GM12878 (cell line): ENCODE measurements at regions not wholly inside any gene's neighbourhood (a gene's known extent, or its start where the extent isn't known, plus 50 kb on each side); places are given as distances from the start of the nearest gene placed in this dataset.

ENCODE experiments used
- ATAC-seq: fragments of 200-7000 bp; cut with Tn5 transposase; 3 replicates; pipeline ENCODE4 v1.9.1; 2020; ENCODE audit warnings: mild to moderate bottlenecking, moderate library complexity
- BruUV-seq: library from RNA; stranded (reverse); fragments of 400-500 nt; replicated peaks from 2 replicates; lab custom pipeline; 2021; lab: Mats Ljungman, UMichigan
- CTCF ChIA-PET: fragments of 300-600 bp; sonication (Branson Sonifier 250); formaldehyde crosslinking; extraction: SDS; loops from one replicate; lab custom pipeline; 2021; ENCODE audit warnings: inconsistent platforms; lab: Yijun Ruan, JAX
- POLR2A ChIA-PET: fragments of 350-600 bp; formaldehyde crosslinking; extraction: SDS; loops from one replicate; lab custom pipeline; 2021; ENCODE audit warnings: inconsistent platforms; lab: Charles Lee
- RAD21 ChIA-PET: fragments of 300-600 bp; sonication (Branson Sonifier 250); formaldehyde crosslinking; loops from one replicate; lab custom pipeline; 2023; ENCODE audit warnings: antibody characterized with exemption; ENCODE audit not compliant: unreplicated experiment; lab: Charles Lee
- SMC1A ChIA-PET: fragments of 300-600 bp; sonication (Branson Sonifier 250); formaldehyde crosslinking; loops from one replicate; lab custom pipeline; 2023; ENCODE audit not compliant: unreplicated experiment, uncharacterized antibody; lab: Charles Lee
- DNase-seq: peaks from one replicate; pipeline ENCODE4 v3.0.0-alpha.2; 2011; ENCODE audit warnings: low read depth, low spot score
- FAIRE-seq: peaks from 3 replicates; lab custom pipeline; 2011; peaks lifted over from hg19 to GRCh38; lab: Jason Lieb, UNC
- H2AFZ ChIP-seq: 2 replicates; pipeline ENCODE4 v1.6.0; 2011; ENCODE audit warnings: low read depth, low read length, control low read depth; ENCODE audit not compliant: control insufficient read depth
- H3K27ac ChIP-seq: 2 replicates; pipeline ENCODE4 v1.5.1; 2011; ENCODE audit warnings: control low read depth; ENCODE audit not compliant: control insufficient read depth, insufficient read depth
- H3K27me3 ChIP-seq, 2 experiments: replicated peaks in 1 of 2; 2 replicates each; pipeline versions ENCODE4 v1.6.0 to v1.6.1; 2011; ENCODE audit warnings: low read length in 1 of 2; ENCODE audit not compliant: control insufficient read depth in 2 of 2, insufficient read depth in 2 of 2
- H3K36me3 ChIP-seq, 2 experiments: 2 replicates each; pipeline ENCODE4 v1.5.1; 2011; ENCODE audit warnings: low read length in 1 of 2; ENCODE audit not compliant: control insufficient read depth in 2 of 2, insufficient read depth in 2 of 2
- H3K4me1 ChIP-seq: 2 replicates; pipeline ENCODE4 v1.6.1; 2011; ENCODE audit warnings: mild to moderate bottlenecking, low read length, moderate library complexity, mixed read lengths; ENCODE audit not compliant: control insufficient read depth, insufficient read depth
- H3K4me2 ChIP-seq: 2 replicates; pipeline ENCODE4 v1.6.0; 2011; ENCODE audit warnings: control low read depth; ENCODE audit not compliant: control insufficient read depth, insufficient read depth
- H3K4me3 ChIP-seq: fragments of 200-600 bp; sonication (generic); 2 replicates; pipeline ENCODE4 v1.5.1; 2016
- H3K79me2 ChIP-seq: 2 replicates; pipeline ENCODE4 v1.6.0; 2011; ENCODE audit warnings: low read length; ENCODE audit not compliant: control insufficient read depth, insufficient read depth
- H3K9ac ChIP-seq: 2 replicates; pipeline ENCODE4 v1.8.0; 2011; ENCODE audit warnings: low read length, control low read depth, mixed read lengths; ENCODE audit not compliant: control insufficient read depth, insufficient read depth
- H3K9me3 ChIP-seq: replicated peaks from 3 replicates; pipeline ENCODE4 v1.5.1; 2011; ENCODE audit warnings: mild to moderate bottlenecking, low read length; ENCODE audit not compliant: control insufficient read depth, insufficient read depth
- H4K20me1 ChIP-seq: 2 replicates; pipeline ENCODE4 v1.6.0; 2011; ENCODE audit not compliant: control insufficient read depth, insufficient read depth
- EGR1 ChIP-seq, 2 experiments: IDR thresholded peaks; 1 replicate in 1 of 2; 2 replicates in 1 of 2; pipeline ENCODE4 v1.6.1; 2011 to 2012; ENCODE audit warnings: low read depth in 2 of 2, low read length in 2 of 2, borderline replicate concordance in 1 of 2, mild to moderate bottlenecking in 1 of 2, moderate library complexity in 1 of 2
- ESRRA ChIP-seq: IDR thresholded peaks from 2 replicates; pipeline ENCODE4 v1.6.1; 2012; ENCODE audit warnings: mild to moderate bottlenecking, low read length, improper control_type of control experiment
- FOXM1 ChIP-seq: IDR thresholded peaks from 2 replicates; pipeline ENCODE4 v1.6.1; 2012; ENCODE audit warnings: low read depth, mild to moderate bottlenecking, inconsistent platforms, low read length, moderate library complexity
- HDGF ChIP-seq: fragments of 450-650 bp; IDR thresholded peaks from 2 replicates; pipeline ENCODE4 v1.6.1; 2016; ENCODE audit warnings: antibody characterized with exemption
- MTA3 ChIP-seq: IDR thresholded peaks from 2 replicates; pipeline ENCODE4 v1.6.1; 2012; ENCODE audit warnings: low read length, inconsistent platforms, borderline replicate concordance
- NFYA ChIP-seq: IDR thresholded peaks from 2 replicates; pipeline ENCODE4 v1.6.1; 2011; ENCODE audit warnings: low read depth, mild to moderate bottlenecking, low read length, improper control_type of control experiment, borderline replicate concordance
- RB1 ChIP-seq: fragments of 450-650 bp; formaldehyde crosslinking; IDR thresholded peaks from 2 replicates; pipeline ENCODE4 v1.6.1; 2017; ENCODE audit warnings: mild to moderate bottlenecking, borderline replicate concordance
- SPI1 ChIP-seq: IDR thresholded peaks from 2 replicates; pipeline ENCODE4 v1.6.1; 2011; ENCODE audit warnings: low read depth, mild to moderate bottlenecking, low read length, moderate library complexity, borderline replicate concordance; ENCODE audit not compliant: insufficient read depth
- TBL1XR1 ChIP-seq: IDR thresholded peaks from 2 replicates; pipeline ENCODE4 v1.6.1; 2012; ENCODE audit warnings: low read depth, low read length, improper control_type of control experiment
- USF1 ChIP-seq: IDR thresholded peaks from 2 replicates; pipeline ENCODE4 v1.6.1; 2011; ENCODE audit warnings: borderline replicate concordance, low read depth, mild to moderate bottlenecking, moderate library complexity, mixed read lengths, low read length; ENCODE audit not compliant: insufficient read depth; ENCODE audit errors: extremely low read length
- WGBS: methylation state at CpG from one replicate; pipeline ENCODE4 v1.1.6; 2016; ENCODE audit warnings: low lambda C conversion rate; ENCODE audit not compliant: insufficient replicate concordance, insufficient coverage; ENCODE audit errors: missing lambda C conversion rate; 5-methylcytosine and 5-hydroxymethylcytosine counted together
- in situ Hi-C: fragments of 300-500 bp; cut with MboI; formaldehyde crosslinking; loops from 9 replicates; pipeline ENCODE4 v1.14.3; 2018; ENCODE audit warnings: mixed read lengths
- intact Hi-C: fragments of 100-400 bp; cut with micrococcal nuclease; formaldehyde crosslinking; loops from one replicate; pipeline ENCODE4 v1.14.2; 2022; ENCODE audit not compliant: unreplicated experiment
- TF ChIP-seq, protein P1 (sequence below): fragments of 450-650 bp; formaldehyde crosslinking; IDR thresholded peaks from 2 replicates; pipeline ENCODE4 v1.4.0; 2020; ENCODE audit warnings: mild to moderate bottlenecking, moderate library complexity
- TF ChIP-seq, protein P2 (sequence below): fragments of 450-650 bp; IDR thresholded peaks from 2 replicates; pipeline ENCODE4 v1.6.1; 2016; ENCODE audit warnings: mild to moderate bottlenecking, moderate library complexity, borderline replicate concordance

DNA sequence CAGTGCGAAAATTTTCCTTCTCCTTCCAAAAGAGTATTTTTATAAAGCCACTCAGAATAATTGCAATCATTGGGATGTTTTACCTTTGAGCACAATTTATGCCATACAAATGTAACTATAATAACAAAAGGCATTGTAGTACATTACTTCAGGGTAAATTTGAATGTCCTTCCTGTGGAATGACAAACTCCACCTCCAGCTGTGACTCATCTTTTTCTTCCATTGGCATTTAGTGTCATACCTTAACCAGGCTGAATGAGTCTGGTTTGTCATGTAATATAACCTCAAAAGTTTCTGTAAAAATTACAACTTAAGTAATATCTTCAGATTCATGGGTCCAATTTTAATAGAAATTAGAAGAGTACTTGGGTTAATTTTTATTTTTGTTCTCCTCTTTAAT, 93.3 kb downstream of the TMEM47 start:
- DNase-seq = no peak
- FAIRE-seq = no peak
- H3K9me3 ChIP-seq = no peaks in the 10 kb centered on the region; the same call in 1 of the 3 replicates
- no peak overlapping the region for H3K4me3 ChIP-seq
- intact Hi-C loops = no loop called here
- 31% methylated on average over 1 of the region's 1 CpG for WGBS
- no peaks in the 10 kb centered on the region for H3K36me3 ChIP-seq
- H2AFZ ChIP-seq = no peak overlapping the region
- H3K27ac ChIP-seq = no peak overlapping the region
- POLR2A ChIA-PET = no interaction called here
- H3K27me3 ChIP-seq = no peaks in the 10 kb centered on the region
- H3K4me1 ChIP-seq = no peaks in the 10 kb centered on the region
- no peak overlapping the region for H3K9ac ChIP-seq
- RAD21 ChIA-PET = no interaction called here
- in situ Hi-C loops = no loop called here
- SMC1A ChIA-PET = no interaction called here
- H4K20me1 ChIP-seq = no peaks in the 10 kb centered on the region
- H3K79me2 ChIP-seq = no peaks in the 10 kb centered on the region
- CTCF ChIA-PET = no interaction called here
- H3K4me2 ChIP-seq = no peak overlapping the region
- ATAC-seq = no peak
- BruUV-seq = no TSS peak
- no peak for TF ChIP-seq RB1
- TF ChIP-seq, protein P1, sequence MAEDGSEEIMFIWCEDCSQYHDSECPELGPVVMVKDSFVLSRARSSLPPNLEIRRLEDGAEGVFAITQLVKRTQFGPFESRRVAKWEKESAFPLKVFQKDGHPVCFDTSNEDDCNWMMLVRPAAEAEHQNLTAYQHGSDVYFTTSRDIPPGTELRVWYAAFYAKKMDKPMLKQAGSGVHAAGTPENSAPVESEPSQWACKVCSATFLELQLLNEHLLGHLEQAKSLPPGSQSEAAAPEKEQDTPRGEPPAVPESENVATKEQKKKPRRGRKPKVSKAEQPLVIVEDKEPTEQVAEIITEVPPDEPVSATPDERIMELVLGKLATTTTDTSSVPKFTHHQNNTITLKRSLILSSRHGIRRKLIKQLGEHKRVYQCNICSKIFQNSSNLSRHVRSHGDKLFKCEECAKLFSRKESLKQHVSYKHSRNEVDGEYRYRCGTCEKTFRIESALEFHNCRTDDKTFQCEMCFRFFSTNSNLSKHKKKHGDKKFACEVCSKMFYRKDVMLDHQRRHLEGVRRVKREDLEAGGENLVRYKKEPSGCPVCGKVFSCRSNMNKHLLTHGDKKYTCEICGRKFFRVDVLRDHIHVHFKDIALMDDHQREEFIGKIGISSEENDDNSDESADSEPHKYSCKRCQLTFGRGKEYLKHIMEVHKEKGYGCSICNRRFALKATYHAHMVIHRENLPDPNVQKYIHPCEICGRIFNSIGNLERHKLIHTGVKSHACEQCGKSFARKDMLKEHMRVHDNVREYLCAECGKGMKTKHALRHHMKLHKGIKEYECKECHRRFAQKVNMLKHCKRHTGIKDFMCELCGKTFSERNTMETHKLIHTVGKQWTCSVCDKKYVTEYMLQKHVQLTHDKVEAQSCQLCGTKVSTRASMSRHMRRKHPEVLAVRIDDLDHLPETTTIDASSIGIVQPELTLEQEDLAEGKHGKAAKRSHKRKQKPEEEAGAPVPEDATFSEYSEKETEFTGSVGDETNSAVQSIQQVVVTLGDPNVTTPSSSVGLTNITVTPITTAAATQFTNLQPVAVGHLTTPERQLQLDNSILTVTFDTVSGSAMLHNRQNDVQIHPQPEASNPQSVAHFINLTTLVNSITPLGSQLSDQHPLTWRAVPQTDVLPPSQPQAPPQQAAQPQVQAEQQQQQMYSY (CRISPR knock-in tag) = no peak
- TF ChIP-seq, protein P2, sequence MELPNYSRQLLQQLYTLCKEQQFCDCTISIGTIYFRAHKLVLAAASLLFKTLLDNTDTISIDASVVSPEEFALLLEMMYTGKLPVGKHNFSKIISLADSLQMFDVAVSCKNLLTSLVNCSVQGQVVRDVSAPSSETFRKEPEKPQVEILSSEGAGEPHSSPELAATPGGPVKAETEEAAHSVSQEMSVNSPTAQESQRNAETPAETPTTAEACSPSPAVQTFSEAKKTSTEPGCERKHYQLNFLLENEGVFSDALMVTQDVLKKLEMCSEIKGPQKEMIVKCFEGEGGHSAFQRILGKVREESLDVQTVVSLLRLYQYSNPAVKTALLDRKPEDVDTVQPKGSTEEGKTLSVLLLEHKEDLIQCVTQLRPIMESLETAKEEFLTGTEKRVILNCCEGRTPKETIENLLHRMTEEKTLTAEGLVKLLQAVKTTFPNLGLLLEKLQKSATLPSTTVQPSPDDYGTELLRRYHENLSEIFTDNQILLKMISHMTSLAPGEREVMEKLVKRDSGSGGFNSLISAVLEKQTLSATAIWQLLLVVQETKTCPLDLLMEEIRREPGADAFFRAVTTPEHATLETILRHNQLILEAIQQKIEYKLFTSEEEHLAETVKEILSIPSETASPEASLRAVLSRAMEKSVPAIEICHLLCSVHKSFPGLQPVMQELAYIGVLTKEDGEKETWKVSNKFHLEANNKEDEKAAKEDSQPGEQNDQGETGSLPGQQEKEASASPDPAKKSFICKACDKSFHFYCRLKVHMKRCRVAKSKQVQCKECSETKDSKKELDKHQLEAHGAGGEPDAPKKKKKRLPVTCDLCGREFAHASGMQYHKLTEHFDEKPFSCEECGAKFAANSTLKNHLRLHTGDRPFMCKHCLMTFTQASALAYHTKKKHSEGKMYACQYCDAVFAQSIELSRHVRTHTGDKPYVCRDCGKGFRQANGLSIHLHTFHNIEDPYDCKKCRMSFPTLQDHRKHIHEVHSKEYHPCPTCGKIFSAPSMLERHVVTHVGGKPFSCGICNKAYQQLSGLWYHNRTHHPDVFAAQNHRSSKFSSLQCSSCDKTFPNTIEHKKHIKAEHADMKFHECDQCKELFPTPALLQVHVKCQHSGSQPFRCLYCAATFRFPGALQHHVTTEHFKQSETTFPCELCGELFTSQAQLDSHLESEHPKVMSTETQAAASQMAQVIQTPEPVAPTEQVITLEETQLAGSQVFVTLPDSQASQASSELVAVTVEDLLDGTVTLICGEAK = no peak
- no peak for TF ChIP-seq FOXM1
- TF ChIP-seq HDGF = no peak
- TF ChIP-seq USF1 = no peak
- TF ChIP-seq EGR1 (IDR thresholded peaks at IDR 0.05; ENCODE audit: borderline replicate concordance in 1 of 2, low read depth in 2 of 2, low read length in 2 of 2) = no peak
- no peak for TF ChIP-seq SPI1
- no peak for TF ChIP-seq ESRRA
- no peak for TF ChIP-seq MTA3
- no peak for TF ChIP-seq NFYA
- TF ChIP-seq TBL1XR1 = no peak
